ENCODE measurements at regions not wholly inside any gene's neighbourhood (a gene's known extent, or its start where the extent isn't known, plus 50 kb on each side); places are given as distances from the start of the nearest gene placed in this dataset.

- DNase-seq (ENCODE audit: insufficient read length, low spot score) (no peak), FAIRE-seq (no peak)
- TF ChIP-seq POU2F2 (IDR thresholded peaks at IDR 0.05; ENCODE audit: low read depth, low read length) (no peak), SPI1 (IDR thresholded peaks at IDR 0.05; ENCODE audit: low read depth, low read length) (no peak), POLR2AphosphoS5 (IDR thresholded peaks at IDR 0.05; ENCODE audit: low read depth, low read length) (no peak), POLR2A (IDR thresholded peaks at IDR 0.05; ENCODE audit: low read depth, low read length) (no peak), TAF1 (IDR thresholded peaks at IDR 0.05; ENCODE audit: low read depth, low read length) (no peak)
These were observed 132.9 kb upstream of the C1orf21 start for GRCh38 chr1:184253921-184254320.

- DNase-seq (ENCODE audit: insufficient read length, low spot score) (no peak), FAIRE-seq (no peak)
- TF ChIP-seq POLR2AphosphoS5 (IDR thresholded peaks at IDR 0.05; ENCODE audit: low read depth, low read length) (no peak), PAX5 (IDR thresholded peaks at IDR 0.05; ENCODE audit: insufficient read depth, low read length, severe bottlenecking) (no peak), POU2F2 (IDR thresholded peaks at IDR 0.05; ENCODE audit: low read depth, low read length) (no peak), SPI1 (IDR thresholded peaks at IDR 0.05; ENCODE audit: low read depth, low read length) (no peak), TAF1 (IDR thresholded peaks at IDR 0.05; ENCODE audit: low read depth, low read length) (no peak), POLR2A (IDR thresholded peaks at IDR 0.05; ENCODE audit: low read depth, low read length) (no peak)
These were observed 132.0 kb upstream of the C1orf21 start for GRCh38 chr1:184254849-184255248.

- DNase-seq (ENCODE audit: insufficient read length, low spot score) (no peak), FAIRE-seq (no peak)
- TF ChIP-seq POLR2AphosphoS5 (IDR thresholded peaks at IDR 0.05; ENCODE audit: low read depth, low read length) = no peak
- no peak for TF ChIP-seq POLR2A (IDR thresholded peaks at IDR 0.05; ENCODE audit: low read depth, low read length)
- no peak for TF ChIP-seq POU2F2 (IDR thresholded peaks at IDR 0.05; ENCODE audit: low read depth, low read length)
- no peak for TF ChIP-seq SPI1 (IDR thresholded peaks at IDR 0.05; ENCODE audit: low read depth, low read length)
- no peak for TF ChIP-seq TAF1 (IDR thresholded peaks at IDR 0.05; ENCODE audit: low read depth, low read length)
- no peak for TF ChIP-seq PAX5 (IDR thresholded peaks at IDR 0.05; ENCODE audit: insufficient read depth, low read length, severe bottlenecking)
These were observed 131.3 kb upstream of the C1orf21 start for GRCh38 chr1:184255560-184255959.

GRCh38 chr1:184257873-184258272 is 129.0 kb upstream of the C1orf21 start:
- no peak for TF ChIP-seq POLR2A (IDR thresholded peaks at IDR 0.05; ENCODE audit: low read depth, low read length)
- no peak for TF ChIP-seq POLR2AphosphoS5 (IDR thresholded peaks at IDR 0.05; ENCODE audit: low read depth, low read length)
- TF ChIP-seq POU2F2 (IDR thresholded peaks at IDR 0.05; ENCODE audit: low read depth, low read length) = no peak
- TF ChIP-seq SPI1 (IDR thresholded peaks at IDR 0.05; ENCODE audit: low read depth, low read length) = no peak
- TF ChIP-seq TAF1 (IDR thresholded peaks at IDR 0.05; ENCODE audit: low read depth, low read length) = no peak
- no peak for TF ChIP-seq PAX5 (IDR thresholded peaks at IDR 0.05; ENCODE audit: insufficient read depth, low read length, severe bottlenecking)
- DNase-seq (ENCODE audit: insufficient read length, low spot score) = no peak
- no peak for FAIRE-seq

GRCh38 chr1:184258525-184258924 is 128.3 kb upstream of the C1orf21 start:
- DNase-seq (ENCODE audit: insufficient read length, low spot score) (no peak), FAIRE-seq (no peak)
- TF ChIP-seq POLR2A (IDR thresholded peaks at IDR 0.05; ENCODE audit: low read depth, low read length) = no peak
- TF ChIP-seq TAF1 (IDR thresholded peaks at IDR 0.05; ENCODE audit: low read depth, low read length) = no peak
- TF ChIP-seq SPI1 (IDR thresholded peaks at IDR 0.05; ENCODE audit: low read depth, low read length) = no peak
- no peak for TF ChIP-seq POU2F2 (IDR thresholded peaks at IDR 0.05; ENCODE audit: low read depth, low read length)

GRCh38 chr1:184260382-184260781 is 126.4 kb upstream of the C1orf21 start:
- no peak for FAIRE-seq
- DNase-seq (ENCODE audit: insufficient read length, low spot score) = no peak
- TF ChIP-seq TAF1 (IDR thresholded peaks at IDR 0.05; ENCODE audit: low read depth, low read length) (no peak), POU2F2 (IDR thresholded peaks at IDR 0.05; ENCODE audit: low read depth, low read length) (no peak), POLR2A (IDR thresholded peaks at IDR 0.05; ENCODE audit: low read depth, low read length) (no peak), POLR2AphosphoS5 (IDR thresholded peaks at IDR 0.05; ENCODE audit: low read depth, low read length) (no peak), SPI1 (IDR thresholded peaks at IDR 0.05; ENCODE audit: low read depth, low read length) (no peak), PAX5 (IDR thresholded peaks at IDR 0.05; ENCODE audit: insufficient read depth, low read length, severe bottlenecking) (no peak)

- DNase-seq (ENCODE audit: insufficient read length, low spot score) (no peak), FAIRE-seq (no peak)
- TF ChIP-seq POLR2A (IDR thresholded peaks at IDR 0.05; ENCODE audit: low read depth, low read length) (no peak), SPI1 (IDR thresholded peaks at IDR 0.05; ENCODE audit: low read depth, low read length) (no peak), TAF1 (IDR thresholded peaks at IDR 0.05; ENCODE audit: low read depth, low read length) (no peak), PAX5 (IDR thresholded peaks at IDR 0.05; ENCODE audit: insufficient read depth, low read length, severe bottlenecking) (no peak), POU2F2 (IDR thresholded peaks at IDR 0.05; ENCODE audit: low read depth, low read length) (no peak), POLR2AphosphoS5 (IDR thresholded peaks at IDR 0.05; ENCODE audit: low read depth, low read length) (no peak)
These were observed 124.7 kb upstream of the C1orf21 start for GRCh38 chr1:184262109-184262508.

GRCh38 chr1:184267747-184268146 is 119.1 kb upstream of the C1orf21 start:
- TF ChIP-seq POLR2A (IDR thresholded peaks at IDR 0.05; ENCODE audit: low read depth, low read length) (no peak), SPI1 (IDR thresholded peaks at IDR 0.05; ENCODE audit: low read depth, low read length) (no peak), POLR2AphosphoS5 (IDR thresholded peaks at IDR 0.05; ENCODE audit: low read depth, low read length) (no peak), POU2F2 (IDR thresholded peaks at IDR 0.05; ENCODE audit: low read depth, low read length) (no peak), PAX5 (IDR thresholded peaks at IDR 0.05; ENCODE audit: insufficient read depth, low read length, severe bottlenecking) (no peak), TAF1 (IDR thresholded peaks at IDR 0.05; ENCODE audit: low read depth, low read length) (no peak)
- no peak for DNase-seq (ENCODE audit: insufficient read length, low spot score)
- no peak for FAIRE-seq

- TF ChIP-seq POU2F2 (IDR thresholded peaks at IDR 0.05; ENCODE audit: low read depth, low read length) = no peak
- TF ChIP-seq POLR2AphosphoS5 (IDR thresholded peaks at IDR 0.05; ENCODE audit: low read depth, low read length) = no peak
- TF ChIP-seq POLR2A (IDR thresholded peaks at IDR 0.05; ENCODE audit: low read depth, low read length) = no peak
- no peak for TF ChIP-seq SPI1 (IDR thresholded peaks at IDR 0.05; ENCODE audit: low read depth, low read length)
- TF ChIP-seq TAF1 (IDR thresholded peaks at IDR 0.05; ENCODE audit: low read depth, low read length) = no peak
- TF ChIP-seq PAX5 (IDR thresholded peaks at IDR 0.05; ENCODE audit: insufficient read depth, low read length, severe bottlenecking) = no peak
- no peak for FAIRE-seq
- DNase-seq (ENCODE audit: insufficient read length, low spot score) = no peak
These were observed 116.3 kb upstream of the C1orf21 start for GRCh38 chr1:184270556-184270955.

- FAIRE-seq (no peak), DNase-seq (ENCODE audit: insufficient read length, low spot score) (no peak)
- TF ChIP-seq POU2F2 (IDR thresholded peaks at IDR 0.05; ENCODE audit: low read depth, low read length) (no peak), POLR2A (IDR thresholded peaks at IDR 0.05; ENCODE audit: low read depth, low read length) (no peak), SPI1 (IDR thresholded peaks at IDR 0.05; ENCODE audit: low read depth, low read length) (no peak), POLR2AphosphoS5 (IDR thresholded peaks at IDR 0.05; ENCODE audit: low read depth, low read length) (no peak), PAX5 (IDR thresholded peaks at IDR 0.05; ENCODE audit: insufficient read depth, low read length, severe bottlenecking) (no peak), TAF1 (IDR thresholded peaks at IDR 0.05; ENCODE audit: low read depth, low read length) (no peak)
These were observed 114.5 kb upstream of the C1orf21 start for GRCh38 chr1:184272175-184272866.

All from GM12891 (cell line).